Spleen (tissue), 11 donors: ENCODE measurements at regions not wholly inside any gene's neighbourhood (a gene's known extent, or its start where the extent isn't known, plus 50 kb on each side); places are given as distances from the start of the nearest gene placed in this dataset.

Source experiments
- DNase-seq: peaks from one replicate; pipeline ENCODE4 v3.0.0-alpha.2; 2020
- H3K27ac ChIP-seq, 8 donors: fragments of 200-600 bp; sonication (generic) in 7 of 8; 1 replicate in 4 of 8; 2 replicates in 4 of 8; pipeline versions ENCODE4 v1.5.0 to v1.8.0; 2016 to 2021; ENCODE audit warnings: inconsistent platforms in 4 of 8, mild to moderate bottlenecking in 4 of 8, moderate library complexity in 1 of 8
- H3K27me3 ChIP-seq, 7 donors: fragments of 200-600 bp; sonication (generic) in 6 of 7; replicated peaks in 1 of 7; 1 replicate in 4 of 7; 2 replicates in 3 of 7; pipeline versions ENCODE4 v1.5.0 to v1.8.0; 2016 to 2021; ENCODE audit warnings: inconsistent platforms in 3 of 7, mild to moderate bottlenecking in 1 of 7
- H3K36me3 ChIP-seq, 6 donors: fragments of 200-600 bp; sonication (generic) in 5 of 6; 1 replicate in 4 of 6; 2 replicates in 2 of 6; pipeline versions ENCODE4 v1.5.0 to v1.8.0; 2016 to 2021; ENCODE audit warnings: inconsistent platforms in 2 of 6
- H3K4me1 ChIP-seq, 6 donors: fragments of 200-600 bp; sonication (generic) in 5 of 6; 1 replicate in 3 of 6; 2 replicates in 3 of 6; pipeline versions ENCODE4 v1.5.0 to v1.8.0; 2016 to 2021; ENCODE audit warnings: inconsistent platforms in 3 of 6
- H3K4me3 ChIP-seq, 8 donors: fragments of 200-600 bp; sonication (generic) in 7 of 8; 1 replicate in 4 of 8; 2 replicates in 4 of 8; pipeline versions ENCODE4 v1.5.0 to v1.8.0; 2016 to 2021; ENCODE audit warnings: inconsistent platforms in 4 of 8, mild to moderate bottlenecking in 4 of 8, moderate library complexity in 2 of 8
- H3K9me3 ChIP-seq, 8 donors: fragments of 200-600 bp; sonication (generic) in 7 of 8; 1 replicate in 4 of 8; 2 replicates in 4 of 8; pipeline versions ENCODE4 v1.5.0 to v1.8.0; 2016 to 2021; ENCODE audit warnings: inconsistent platforms in 4 of 8
- POLR2A ChIP-seq, 3 donors: fragments of 450-650 bp; IDR thresholded peaks; one replicate each; pipeline ENCODE4 v1.5.1; 2017; ENCODE audit warnings: antibody characterized with exemption in 3 of 3, mild to moderate bottlenecking in 1 of 3
- POLR2AphosphoS5 ChIP-seq, 3 donors: sonication (generic); formaldehyde crosslinking; IDR thresholded peaks; one replicate each; pipeline ENCODE4 v1.5.1; 2017; ENCODE audit warnings: antibody characterized with exemption in 3 of 3
- WGBS, 5 donors: extraction: QIAGEN DNeasy Blood & Tissue Kit in 3 of 5; methylation state at CpG; one replicate each; pipeline versions ENCODE4 v1.1.5 to v1.1.7; 2013 to 2018; 5-methylcytosine and 5-hydroxymethylcytosine counted together
- intact Hi-C: fragments of 100-400 bp; cut with DNase I; formaldehyde crosslinking; loops from one replicate; pipeline ENCODE4 v1.15.0; 2023; ENCODE audit warnings: low total_unique reads
- TF ChIP-seq, protein P1 (sequence below), 11 experiments: fragments of 200-600 bp in 7 of 11; fragments of 450-650 bp in 4 of 11; sonication (generic) in 4 of 11; IDR thresholded peaks in 8 of 11; conservative IDR thresholded peaks in 3 of 11; 1 replicate in 7 of 11; 2 replicates in 4 of 11; pipeline versions ENCODE4 v1.4.0 to v1.8.0; 2016 to 2021; ENCODE audit warnings: antibody characterized with exemption in 11 of 11, inconsistent platforms in 4 of 11, mild to moderate bottlenecking in 1 of 11
- donor health status: healthy with polysubstance abuse.
- donor health status: DM: no; HTN: no; CAD: no; lungs with moderate emphysema.
- donor health status: DM: no; HTN: no; CAD: no.
- donor health status: Bipolar disorder and iron deficiency.
- donor health status: healthy.
- donor health status: DM: no; HTN: no; CAD: no.
- donor health status: DM: yes; HTN: yes; CAD: no.

DNA sequence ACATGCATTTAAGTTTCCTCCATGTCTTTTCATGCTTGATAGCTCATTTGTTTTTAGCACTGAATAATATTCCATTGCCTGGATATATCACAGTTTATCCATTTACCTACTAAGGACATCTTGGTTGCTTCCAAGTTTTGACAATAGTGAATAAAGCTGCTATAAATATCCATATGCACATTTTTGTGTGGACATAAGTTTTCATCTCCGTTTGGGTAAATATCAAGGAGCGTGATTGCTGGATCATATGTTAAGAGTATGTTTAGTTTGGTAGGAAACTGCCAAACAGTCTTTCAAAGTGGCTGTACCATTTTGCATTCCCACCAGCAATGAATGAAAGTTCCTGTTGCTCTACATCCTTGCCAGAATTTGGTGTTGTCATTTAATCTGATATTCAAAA, 172.5 kb downstream of the DHX15 start:
- Histone ChIP-seq H3K4me3 (no peak overlapping the region), H3K27ac (no peak overlapping the region), H3K9me3 (no peaks in the 10 kb centered on the region), H3K36me3 (no peaks in the 10 kb centered on the region), H3K4me1 (no peaks in the 10 kb centered on the region), H3K27me3 (peaks cover 0 to 27% (median 0%) of the 10 kb centered on the region in 7 donors)
- TF ChIP-seq, protein P1, sequence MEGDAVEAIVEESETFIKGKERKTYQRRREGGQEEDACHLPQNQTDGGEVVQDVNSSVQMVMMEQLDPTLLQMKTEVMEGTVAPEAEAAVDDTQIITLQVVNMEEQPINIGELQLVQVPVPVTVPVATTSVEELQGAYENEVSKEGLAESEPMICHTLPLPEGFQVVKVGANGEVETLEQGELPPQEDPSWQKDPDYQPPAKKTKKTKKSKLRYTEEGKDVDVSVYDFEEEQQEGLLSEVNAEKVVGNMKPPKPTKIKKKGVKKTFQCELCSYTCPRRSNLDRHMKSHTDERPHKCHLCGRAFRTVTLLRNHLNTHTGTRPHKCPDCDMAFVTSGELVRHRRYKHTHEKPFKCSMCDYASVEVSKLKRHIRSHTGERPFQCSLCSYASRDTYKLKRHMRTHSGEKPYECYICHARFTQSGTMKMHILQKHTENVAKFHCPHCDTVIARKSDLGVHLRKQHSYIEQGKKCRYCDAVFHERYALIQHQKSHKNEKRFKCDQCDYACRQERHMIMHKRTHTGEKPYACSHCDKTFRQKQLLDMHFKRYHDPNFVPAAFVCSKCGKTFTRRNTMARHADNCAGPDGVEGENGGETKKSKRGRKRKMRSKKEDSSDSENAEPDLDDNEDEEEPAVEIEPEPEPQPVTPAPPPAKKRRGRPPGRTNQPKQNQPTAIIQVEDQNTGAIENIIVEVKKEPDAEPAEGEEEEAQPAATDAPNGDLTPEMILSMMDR (IDR thresholded peaks at IDR 0.05 in 8 of 11, conservative IDR thresholded peaks at IDR 0.05 in 3 of 11) = no peak
- TF ChIP-seq POLR2A (IDR thresholded peaks at IDR 0.05) (no peak), POLR2AphosphoS5 (IDR thresholded peaks at IDR 0.05) (no peak)
- no peak for DNase-seq
- WGBS, 5 donors = 86 to 96% (median 92%) methylated on average over 2 of the region's 2 CpGs
- intact Hi-C loops = no loop called here

DNA sequence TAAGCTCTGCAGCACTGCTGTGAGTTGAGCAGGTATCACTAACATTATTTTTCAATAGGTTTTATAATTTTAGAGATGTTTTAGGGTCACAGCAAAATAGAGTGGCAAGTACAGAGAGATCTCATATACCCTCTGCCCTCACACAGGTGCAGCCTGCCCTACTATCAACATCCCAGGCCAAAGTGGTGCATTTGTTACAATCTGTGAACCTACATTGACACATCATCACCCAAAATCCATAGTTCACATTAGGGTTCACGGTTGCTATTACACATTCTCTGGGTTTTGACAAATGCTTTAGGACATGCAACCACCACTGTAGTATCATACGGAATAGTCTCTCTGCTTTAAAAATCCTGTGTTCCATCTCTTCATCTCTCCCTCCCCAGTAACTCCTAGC, 173.1 kb downstream of the DHX15 start:
- 76 to 94% (median 85%) methylated on average over 2 of the region's 2 CpGs for WGBS, 5 donors
- Histone ChIP-seq H3K27me3 (peaks cover 0 to 23% (median 0%) of the 10 kb centered on the region in 7 donors), H3K27ac (no peak overlapping the region), H3K4me1 (no peaks in the 10 kb centered on the region), H3K4me3 (no peak overlapping the region), H3K36me3 (no peaks in the 10 kb centered on the region), H3K9me3 (no peaks in the 10 kb centered on the region)
- intact Hi-C loops = no loop called here
- DNase-seq = no peak
- TF ChIP-seq POLR2AphosphoS5 (IDR thresholded peaks at IDR 0.05) (no peak), POLR2A (IDR thresholded peaks at IDR 0.05) (no peak)
- TF ChIP-seq, protein P1 (IDR thresholded peaks at IDR 0.05 in 8 of 11, conservative IDR thresholded peaks at IDR 0.05 in 3 of 11) = no peak

DNA sequence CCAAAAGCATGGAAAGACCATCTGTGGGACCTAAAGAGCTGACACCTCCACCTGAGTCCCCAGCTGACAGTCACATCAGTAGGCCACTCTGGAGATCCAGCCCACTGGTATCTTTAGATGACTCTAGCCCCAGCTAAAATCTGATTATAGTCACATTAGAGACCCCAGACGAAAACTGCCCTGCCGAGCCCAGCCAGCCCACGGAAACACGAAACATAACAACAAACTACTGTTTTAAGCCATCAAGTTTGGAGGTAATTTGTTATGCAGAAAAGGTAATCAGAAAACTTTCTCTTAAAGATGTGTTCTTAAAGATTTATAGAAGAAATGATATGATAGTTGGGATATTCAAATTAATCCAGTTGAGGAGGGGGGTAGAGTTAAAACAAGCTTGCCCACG, 175.7 kb downstream of the DHX15 start:
- H3K4me1 ChIP-seq = no peaks in the 10 kb centered on the region
- DNase-seq = no peak
- H3K4me3 ChIP-seq = no peak overlapping the region
- H3K36me3 ChIP-seq = no peaks in the 10 kb centered on the region
- TF ChIP-seq POLR2A (IDR thresholded peaks at IDR 0.05) (no peak), POLR2AphosphoS5 (IDR thresholded peaks at IDR 0.05) (no peak)
- TF ChIP-seq, protein P1 (IDR thresholded peaks at IDR 0.05 in 8 of 11, conservative IDR thresholded peaks at IDR 0.05 in 3 of 11) = no peak
- no peaks in the 10 kb centered on the region for H3K9me3 ChIP-seq
- H3K27ac ChIP-seq = no peak overlapping the region
- H3K27me3 ChIP-seq = peaks cover 0 to 12% (median 0%) of the 10 kb centered on the region in 7 donors
- intact Hi-C loops = no loop called here
- WGBS, 5 donors = 76 to 90% (median 85%) methylated on average over 5 of the region's 5 CpGs

DNA sequence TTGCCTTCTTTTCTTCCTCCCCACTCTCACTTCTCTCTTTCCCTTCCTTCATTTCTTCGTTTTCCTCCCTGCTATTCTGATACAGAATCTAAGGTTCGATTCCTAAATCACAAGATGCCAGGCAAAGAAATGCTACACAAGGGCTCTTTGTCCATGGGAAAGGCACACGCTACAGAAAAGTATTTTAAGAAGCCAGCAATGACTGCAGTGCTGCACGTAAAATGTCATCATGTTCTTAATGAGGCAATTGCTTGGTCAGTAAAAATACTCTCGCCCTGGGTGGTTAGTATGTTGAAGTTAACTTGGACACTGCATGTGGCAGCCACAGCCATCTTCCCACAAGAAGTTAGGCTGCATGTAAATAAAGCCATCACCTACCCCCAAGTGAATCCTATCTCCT, 178.4 kb downstream of the DHX15 start:
- 80 to 90% (median 82%) methylated on average over 5 of the region's 5 CpGs for WGBS, 5 donors
- intact Hi-C loops = no loop called here

More for the DNA sequence above, 178.4 kb downstream of the DHX15 start:
- Histone ChIP-seq H3K27me3 (no peaks in the 10 kb centered on the region), H3K9me3 (no peaks in the 10 kb centered on the region), H3K36me3 (no peaks in the 10 kb centered on the region), H3K4me3 (no peak overlapping the region), H3K4me1 (no peaks in the 10 kb centered on the region), H3K27ac (no peak overlapping the region)
- DNase-seq = no peak
- TF ChIP-seq POLR2AphosphoS5 (IDR thresholded peaks at IDR 0.05) (no peak), POLR2A (IDR thresholded peaks at IDR 0.05) (no peak)
- TF ChIP-seq, protein P1 (IDR thresholded peaks at IDR 0.05 in 8 of 11, conservative IDR thresholded peaks at IDR 0.05 in 3 of 11) = no peak
